22Rv1 (cell line): ENCODE measurements at regions not wholly inside any gene's neighbourhood (a gene's known extent, or its start where the extent isn't known, plus 50 kb on each side); places are given as distances from the start of the nearest gene placed in this dataset.

Source experiments
- CTCF ChIP-seq: fragments of 450-650 bp; IDR thresholded peaks from 2 replicates; pipeline ENCODE4 v1.5.1; 2017; ENCODE audit warnings: mild to moderate bottlenecking
- ZFX ChIP-seq: fragments of 450-650 bp; IDR thresholded peaks from 2 replicates; pipeline ENCODE4 v1.6.1; 2017; ENCODE audit warnings: antibody characterized with exemption, borderline replicate concordance

GRCh38 chr9:38136386-38136785 lies 67.4 kb upstream of the SHB start:
- TF ChIP-seq CTCF (no peak), ZFX (no peak)
